Glomerular visceral epithelial cell (primary cell): ENCODE measurements at regions not wholly inside any gene's neighbourhood (a gene's known extent, or its start where the extent isn't known, plus 50 kb on each side); places are given as distances from the start of the nearest gene placed in this dataset.

Experiments used
- DNase-seq: peaks from one replicate; pipeline ENCODE4 v3.0.0-alpha.2; 2016; ENCODE audit errors: extremely low spot score

- DNase-seq = no peak
Measured at GRCh38 chr5:110031402-110032140, 341.8 kb downstream of the MAN2A1 start.

GRCh38 chr5:110032376-110032775 is 342.6 kb downstream of the MAN2A1 start:
- no peak for DNase-seq

- DNase-seq = no peak
Measured at GRCh38 chr5:110034056-110034600, 344.4 kb downstream of the MAN2A1 start.

- no peak for DNase-seq
Measured at GRCh38 chr5:110038297-110038997, 348.7 kb downstream of the MAN2A1 start.

GRCh38 chr5:110040178-110040577 is 350.5 kb downstream of the MAN2A1 start:
- no peak for DNase-seq

GRCh38 chr5:110043025-110043424 is 353.3 kb downstream of the MAN2A1 start:
- DNase-seq = no peak

- DNase-seq = no peak
Measured at GRCh38 chr5:110045158-110045557, 355.4 kb downstream of the MAN2A1 start.

- no peak for DNase-seq
Measured at GRCh38 chr5:110048491-110048890, 358.8 kb downstream of the MAN2A1 start.

- no peak for DNase-seq
Measured at GRCh38 chr5:110049816-110050215, 360.1 kb downstream of the MAN2A1 start.

GRCh38 chr5:110050640-110051345 is 361.1 kb downstream of the MAN2A1 start:
- no peak for DNase-seq

- no peak for DNase-seq
Measured at GRCh38 chr5:110053205-110053604, 363.5 kb downstream of the MAN2A1 start.

GRCh38 chr5:110053824-110054223 is 364.1 kb downstream of the MAN2A1 start:
- no peak for DNase-seq

GRCh38 chr5:110054240-110054639 is 364.5 kb downstream of the MAN2A1 start:
- DNase-seq = peak; percentile 93

GRCh38 chr5:110055302-110055701 is 365.6 kb downstream of the MAN2A1 start:
- DNase-seq = peak; percentile 11

GRCh38 chr5:110056580-110057114 is 366.9 kb downstream of the MAN2A1 start:
- DNase-seq = no peak

GRCh38 chr5:110058175-110058574 is 368.4 kb downstream of the MAN2A1 start:
- no peak for DNase-seq

- DNase-seq = no peak
Measured at GRCh38 chr5:110062246-110062645, 372.5 kb downstream of the MAN2A1 start.

- DNase-seq = peak; percentile 50
Measured at GRCh38 chr5:110063640-110064602, 374.2 kb downstream of the MAN2A1 start.

GRCh38 chr5:110064603-110065268 is 375.0 kb downstream of the MAN2A1 start:
- DNase-seq = no peak

GRCh38 chr5:110070836-110071235 is 381.1 kb downstream of the MAN2A1 start:
- no peak for DNase-seq
